GM12878 (cell line): ENCODE measurements at regions not wholly inside any gene's neighbourhood (a gene's known extent, or its start where the extent isn't known, plus 50 kb on each side); places are given as distances from the start of the nearest gene placed in this dataset.

Experiments
- ATAC-seq: fragments of 200-7000 bp; cut with Tn5 transposase; 3 replicates; pipeline ENCODE4 v1.9.1; 2020; ENCODE audit warnings: mild to moderate bottlenecking, moderate library complexity
- BruUV-seq: library from RNA; stranded (reverse); fragments of 400-500 nt; replicated peaks from 2 replicates; lab custom pipeline; 2021; lab: Mats Ljungman, UMichigan
- CTCF ChIA-PET: fragments of 300-600 bp; sonication (Branson Sonifier 250); formaldehyde crosslinking; extraction: SDS; loops from one replicate; lab custom pipeline; 2021; ENCODE audit warnings: inconsistent platforms; lab: Yijun Ruan, JAX
- POLR2A ChIA-PET: fragments of 350-600 bp; formaldehyde crosslinking; extraction: SDS; loops from one replicate; lab custom pipeline; 2021; ENCODE audit warnings: inconsistent platforms; lab: Charles Lee
- RAD21 ChIA-PET: fragments of 300-600 bp; sonication (Branson Sonifier 250); formaldehyde crosslinking; loops from one replicate; lab custom pipeline; 2023; ENCODE audit warnings: antibody characterized with exemption; ENCODE audit not compliant: unreplicated experiment; lab: Charles Lee
- SMC1A ChIA-PET: fragments of 300-600 bp; sonication (Branson Sonifier 250); formaldehyde crosslinking; loops from one replicate; lab custom pipeline; 2023; ENCODE audit not compliant: unreplicated experiment, uncharacterized antibody; lab: Charles Lee
- DNase-seq: peaks from one replicate; pipeline ENCODE4 v3.0.0-alpha.2; 2011; ENCODE audit warnings: low read depth, low spot score
- FAIRE-seq: peaks from 3 replicates; lab custom pipeline; 2011; peaks lifted over from hg19 to GRCh38; lab: Jason Lieb, UNC
- H2AFZ ChIP-seq: 2 replicates; pipeline ENCODE4 v1.6.0; 2011; ENCODE audit warnings: low read depth, low read length, control low read depth; ENCODE audit not compliant: control insufficient read depth
- H3K27ac ChIP-seq: 2 replicates; pipeline ENCODE4 v1.5.1; 2011; ENCODE audit warnings: control low read depth; ENCODE audit not compliant: control insufficient read depth, insufficient read depth
- H3K27me3 ChIP-seq, 2 experiments: replicated peaks in 1 of 2; 2 replicates each; pipeline versions ENCODE4 v1.6.0 to v1.6.1; 2011; ENCODE audit warnings: low read length in 1 of 2; ENCODE audit not compliant: control insufficient read depth in 2 of 2, insufficient read depth in 2 of 2
- H3K36me3 ChIP-seq, 2 experiments: 2 replicates each; pipeline ENCODE4 v1.5.1; 2011; ENCODE audit warnings: low read length in 1 of 2; ENCODE audit not compliant: control insufficient read depth in 2 of 2, insufficient read depth in 2 of 2
- H3K4me1 ChIP-seq: 2 replicates; pipeline ENCODE4 v1.6.1; 2011; ENCODE audit warnings: mild to moderate bottlenecking, low read length, moderate library complexity, mixed read lengths; ENCODE audit not compliant: control insufficient read depth, insufficient read depth
- H3K4me2 ChIP-seq: 2 replicates; pipeline ENCODE4 v1.6.0; 2011; ENCODE audit warnings: control low read depth; ENCODE audit not compliant: control insufficient read depth, insufficient read depth
- H3K4me3 ChIP-seq: fragments of 200-600 bp; sonication (generic); 2 replicates; pipeline ENCODE4 v1.5.1; 2016
- H3K79me2 ChIP-seq: 2 replicates; pipeline ENCODE4 v1.6.0; 2011; ENCODE audit warnings: low read length; ENCODE audit not compliant: control insufficient read depth, insufficient read depth
- H3K9ac ChIP-seq: 2 replicates; pipeline ENCODE4 v1.8.0; 2011; ENCODE audit warnings: low read length, control low read depth, mixed read lengths; ENCODE audit not compliant: control insufficient read depth, insufficient read depth
- H3K9me3 ChIP-seq: replicated peaks from 3 replicates; pipeline ENCODE4 v1.5.1; 2011; ENCODE audit warnings: mild to moderate bottlenecking, low read length; ENCODE audit not compliant: control insufficient read depth, insufficient read depth
- H4K20me1 ChIP-seq: 2 replicates; pipeline ENCODE4 v1.6.0; 2011; ENCODE audit not compliant: control insufficient read depth, insufficient read depth
- EED ChIP-seq: sonication (generic); IDR thresholded peaks from 2 replicates; pipeline ENCODE4 v1.6.1; 2016; ENCODE audit warnings: antibody characterized with exemption, low read depth
- ESRRA ChIP-seq: IDR thresholded peaks from 2 replicates; pipeline ENCODE4 v1.6.1; 2012; ENCODE audit warnings: mild to moderate bottlenecking, low read length, improper control_type of control experiment
- ETV6 ChIP-seq, 2 experiments: fragments of 450-650 bp in 1 of 2; IDR thresholded peaks in 1 of 2; conservative IDR thresholded peaks in 1 of 2; 2 replicates each; pipeline ENCODE4 v1.6.1; 2014; ENCODE audit warnings: antibody characterized with exemption in 1 of 2, borderline replicate concordance in 1 of 2, low read depth in 1 of 2, mild to moderate bottlenecking in 1 of 2, moderate library complexity in 1 of 2
- GATAD2B ChIP-seq: fragments of 450-650 bp; conservative IDR thresholded peaks from 2 replicates; pipeline ENCODE4 v1.6.1; 2017; ENCODE audit warnings: low read depth, mild to moderate bottlenecking, moderate library complexity
- JUNB ChIP-seq: IDR thresholded peaks from 2 replicates; pipeline ENCODE4 v1.6.1; 2016; ENCODE audit warnings: antibody characterized with exemption, mild to moderate bottlenecking
- MYB ChIP-seq: fragments of 150-350 bp; IDR thresholded peaks from 2 replicates; pipeline ENCODE4 v1.6.1; 2014; ENCODE audit warnings: mild to moderate bottlenecking, low read depth, low read length, borderline replicate concordance
- NFIC ChIP-seq: IDR thresholded peaks from 2 replicates; pipeline ENCODE4 v1.6.1; 2012; ENCODE audit warnings: low read depth, mild to moderate bottlenecking, inconsistent platforms, low read length, moderate library complexity
- PAX8 ChIP-seq: fragments of 450-650 bp; IDR thresholded peaks from 2 replicates; pipeline ENCODE4 v1.6.1; 2017; ENCODE audit warnings: mild to moderate bottlenecking, moderate library complexity
- RFX5 ChIP-seq: IDR thresholded peaks from 2 replicates; pipeline ENCODE4 v1.6.1; 2011; ENCODE audit warnings: low read depth, low read length, improper control_type of control experiment
- RUNX3 ChIP-seq: IDR thresholded peaks from 2 replicates; pipeline ENCODE4 v1.6.1; 2012; ENCODE audit warnings: low read length, inconsistent platforms
- WGBS: methylation state at CpG from one replicate; pipeline ENCODE4 v1.1.6; 2016; ENCODE audit warnings: low lambda C conversion rate; ENCODE audit not compliant: insufficient replicate concordance, insufficient coverage; ENCODE audit errors: missing lambda C conversion rate; 5-methylcytosine and 5-hydroxymethylcytosine counted together
- in situ Hi-C: fragments of 300-500 bp; cut with MboI; formaldehyde crosslinking; loops from 9 replicates; pipeline ENCODE4 v1.14.3; 2018; ENCODE audit warnings: mixed read lengths
- intact Hi-C: fragments of 100-400 bp; cut with micrococcal nuclease; formaldehyde crosslinking; loops from one replicate; pipeline ENCODE4 v1.14.2; 2022; ENCODE audit not compliant: unreplicated experiment
- TF ChIP-seq, protein P1 (sequence below): fragments of 450-650 bp; IDR thresholded peaks from 2 replicates; pipeline ENCODE4 v1.6.1; 2017; ENCODE audit warnings: mild to moderate bottlenecking, moderate library complexity
- TF ChIP-seq, protein P2 (sequence below): IDR thresholded peaks from 2 replicates; pipeline ENCODE4 v1.6.1; 2011; ENCODE audit warnings: borderline replicate concordance, low read depth, mild to moderate bottlenecking, moderate library complexity, low read length; ENCODE audit not compliant: insufficient read depth, poor library complexity, severe bottlenecking
- TF ChIP-seq, protein P3 (sequence below): fragments of 450-650 bp; IDR thresholded peaks from 2 replicates; pipeline ENCODE4 v1.6.1; 2014; ENCODE audit warnings: mild to moderate bottlenecking

DNA sequence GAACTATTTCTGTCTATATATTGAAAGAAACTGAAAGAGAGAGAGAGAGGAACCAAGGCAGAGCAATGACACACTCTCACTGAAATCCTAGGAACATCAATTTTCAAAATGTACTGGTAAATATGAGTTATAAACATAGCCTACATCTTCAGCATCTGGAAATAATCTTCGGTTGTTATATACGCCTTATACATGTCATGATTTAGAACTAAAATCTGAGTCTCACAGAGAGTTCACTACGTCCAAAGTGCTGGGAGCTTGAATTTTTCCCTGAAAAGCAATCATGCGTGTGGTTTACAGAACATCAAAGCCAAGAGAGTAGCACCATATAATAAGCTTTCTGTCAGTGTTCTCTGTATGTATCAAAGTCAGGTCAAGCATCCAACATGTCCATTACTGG, 420.0 kb upstream of the CBLB start (continued):
- TF ChIP-seq, protein P1, sequence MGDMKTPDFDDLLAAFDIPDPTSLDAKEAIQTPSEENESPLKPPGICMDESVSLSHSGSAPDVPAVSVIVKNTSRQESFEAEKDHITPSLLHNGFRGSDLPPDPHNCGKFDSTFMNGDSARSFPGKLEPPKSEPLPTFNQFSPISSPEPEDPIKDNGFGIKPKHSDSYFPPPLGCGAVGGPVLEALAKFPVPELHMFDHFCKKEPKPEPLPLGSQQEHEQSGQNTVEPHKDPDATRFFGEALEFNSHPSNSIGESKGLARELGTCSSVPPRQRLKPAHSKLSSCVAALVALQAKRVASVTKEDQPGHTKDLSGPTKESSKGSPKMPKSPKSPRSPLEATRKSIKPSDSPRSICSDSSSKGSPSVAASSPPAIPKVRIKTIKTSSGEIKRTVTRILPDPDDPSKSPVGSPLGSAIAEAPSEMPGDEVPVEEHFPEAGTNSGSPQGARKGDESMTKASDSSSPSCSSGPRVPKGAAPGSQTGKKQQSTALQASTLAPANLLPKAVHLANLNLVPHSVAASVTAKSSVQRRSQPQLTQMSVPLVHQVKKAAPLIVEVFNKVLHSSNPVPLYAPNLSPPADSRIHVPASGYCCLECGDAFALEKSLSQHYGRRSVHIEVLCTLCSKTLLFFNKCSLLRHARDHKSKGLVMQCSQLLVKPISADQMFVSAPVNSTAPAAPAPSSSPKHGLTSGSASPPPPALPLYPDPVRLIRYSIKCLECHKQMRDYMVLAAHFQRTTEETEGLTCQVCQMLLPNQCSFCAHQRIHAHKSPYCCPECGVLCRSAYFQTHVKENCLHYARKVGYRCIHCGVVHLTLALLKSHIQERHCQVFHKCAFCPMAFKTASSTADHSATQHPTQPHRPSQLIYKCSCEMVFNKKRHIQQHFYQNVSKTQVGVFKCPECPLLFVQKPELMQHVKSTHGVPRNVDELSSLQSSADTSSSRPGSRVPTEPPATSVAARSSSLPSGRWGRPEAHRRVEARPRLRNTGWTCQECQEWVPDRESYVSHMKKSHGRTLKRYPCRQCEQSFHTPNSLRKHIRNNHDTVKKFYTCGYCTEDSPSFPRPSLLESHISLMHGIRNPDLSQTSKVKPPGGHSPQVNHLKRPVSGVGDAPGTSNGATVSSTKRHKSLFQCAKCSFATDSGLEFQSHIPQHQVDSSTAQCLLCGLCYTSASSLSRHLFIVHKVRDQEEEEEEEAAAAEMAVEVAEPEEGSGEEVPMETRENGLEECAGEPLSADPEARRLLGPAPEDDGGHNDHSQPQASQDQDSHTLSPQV: no peak
- TF ChIP-seq MYB (no peak), ESRRA (no peak)

DNA sequence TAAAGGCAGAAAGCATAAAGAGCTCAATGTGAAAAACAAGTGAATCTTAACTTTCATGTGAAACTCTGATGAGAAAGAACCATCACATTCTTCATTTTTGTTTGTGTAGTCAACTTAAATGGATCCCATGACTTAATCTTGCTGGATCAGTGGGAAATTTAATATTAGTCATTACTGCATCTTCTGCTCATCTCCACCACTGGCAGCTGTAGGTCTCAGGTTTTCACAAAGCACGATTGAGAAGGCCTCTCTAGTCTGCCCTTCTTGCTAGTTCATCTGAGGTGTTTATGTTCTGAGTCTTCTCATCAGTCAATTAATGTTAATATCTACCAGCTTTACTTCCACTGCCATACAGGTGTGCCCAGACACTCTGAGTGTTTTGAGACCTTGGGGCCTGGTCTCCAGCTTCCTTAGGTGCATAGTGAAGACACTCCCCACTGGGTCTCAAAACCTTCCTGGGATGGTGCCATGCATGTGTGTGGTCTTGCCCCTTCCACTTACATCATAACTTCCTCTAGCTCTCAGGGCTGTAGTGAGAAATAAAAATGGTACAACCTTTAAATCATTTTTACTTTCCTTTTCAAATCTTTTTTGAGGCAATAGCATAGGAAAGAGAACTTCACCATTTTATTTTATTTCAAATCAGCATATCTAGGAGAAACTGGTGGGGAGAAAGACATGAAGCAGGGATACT, 421.6 kb upstream of the CBLB start:
- WGBS: 33% methylated on average over 1 of the region's 1 CpG
- Histone ChIP-seq H4K20me1 (no peaks in the 10 kb centered on the region), H3K36me3 (no peaks in the 10 kb centered on the region), H3K27me3 (no peaks in the 10 kb centered on the region), H2AFZ (peak overlapping the region; percentile 64), H3K27ac (no peak overlapping the region), H3K4me3 (no peak overlapping the region), H3K9ac (no peak overlapping the region), H3K4me2 (no peak overlapping the region), H3K4me1 (no peaks in the 10 kb centered on the region), H3K79me2 (no peaks in the 10 kb centered on the region), H3K9me3 (no peaks in the 10 kb centered on the region; the same call in 2 of the 3 replicates)
- SMC1A ChIA-PET: interaction anchor here (1.0 kb wide), 1 partner anchor 232 kb away, joined by 3 read pairs; no protein-coding TSS in a partner anchor
- ATAC-seq (peak; percentile 24; the same call in 1 of the 3 replicates), FAIRE-seq (no peak), DNase-seq (no peak)
- CTCF ChIA-PET: interaction anchor here (0.5 to 1.4 kb wide), 4 partner anchors 12 to 385 kb away, joined by 3 to 4 read pairs (median 3); no protein-coding TSS in a partner anchor
- in situ Hi-C loops: no loop called here
- intact Hi-C loops: no loop called here
- RAD21 ChIA-PET: no interaction called here
- TF ChIP-seq JUNB (peak; percentile 2; the same call in 1 of the 2 replicates), PAX8 (no peak), GATAD2B (no peak), RUNX3 (peak; percentile 11; the same call in 1 of the 2 replicates), EED (no peak), ETV6 (conservative IDR thresholded peaks at IDR 0.05 in 1 of 2, IDR thresholded peaks at IDR 0.05 in 1 of 2; ENCODE audit: borderline replicate concordance in 1 of 2, low read depth in 1 of 2) (peak in 1 of 2 experiments; percentile 36; a peak in 1 of 4 replicates), RFX5 (no peak), NFIC (peak; percentile 31; the same call in 1 of the 2 replicates)
- TF ChIP-seq, protein P2, sequence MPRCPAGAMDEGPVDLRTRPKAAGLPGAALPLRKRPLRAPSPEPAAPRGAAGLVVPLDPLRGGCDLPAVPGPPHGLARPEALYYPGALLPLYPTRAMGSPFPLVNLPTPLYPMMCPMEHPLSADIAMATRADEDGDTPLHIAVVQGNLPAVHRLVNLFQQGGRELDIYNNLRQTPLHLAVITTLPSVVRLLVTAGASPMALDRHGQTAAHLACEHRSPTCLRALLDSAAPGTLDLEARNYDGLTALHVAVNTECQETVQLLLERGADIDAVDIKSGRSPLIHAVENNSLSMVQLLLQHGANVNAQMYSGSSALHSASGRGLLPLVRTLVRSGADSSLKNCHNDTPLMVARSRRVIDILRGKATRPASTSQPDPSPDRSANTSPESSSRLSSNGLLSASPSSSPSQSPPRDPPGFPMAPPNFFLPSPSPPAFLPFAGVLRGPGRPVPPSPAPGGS: peak; percentile 32
- TF ChIP-seq, protein P3, sequence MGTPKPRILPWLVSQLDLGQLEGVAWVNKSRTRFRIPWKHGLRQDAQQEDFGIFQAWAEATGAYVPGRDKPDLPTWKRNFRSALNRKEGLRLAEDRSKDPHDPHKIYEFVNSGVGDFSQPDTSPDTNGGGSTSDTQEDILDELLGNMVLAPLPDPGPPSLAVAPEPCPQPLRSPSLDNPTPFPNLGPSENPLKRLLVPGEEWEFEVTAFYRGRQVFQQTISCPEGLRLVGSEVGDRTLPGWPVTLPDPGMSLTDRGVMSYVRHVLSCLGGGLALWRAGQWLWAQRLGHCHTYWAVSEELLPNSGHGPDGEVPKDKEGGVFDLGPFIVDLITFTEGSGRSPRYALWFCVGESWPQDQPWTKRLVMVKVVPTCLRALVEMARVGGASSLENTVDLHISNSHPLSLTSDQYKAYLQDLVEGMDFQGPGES: no peak
- no TSS peak for BruUV-seq
- POLR2A ChIA-PET: no interaction called here
